Astrocyte (in vitro differentiated cells and primary cell): ENCODE measurements at regions not wholly inside any gene's neighbourhood (a gene's known extent, or its start where the extent isn't known, plus 50 kb on each side); places are given as distances from the start of the nearest gene placed in this dataset.

Experiments
- CTCF ChIP-seq: IDR thresholded peaks from 2 replicates; pipeline ENCODE4 v1.5.1; 2011; ENCODE audit warnings: low read depth, mild to moderate bottlenecking, inconsistent platforms, low read length, moderate library complexity; ENCODE audit not compliant: insufficient read depth
- EZH2 ChIP-seq: IDR thresholded peaks from 2 replicates; pipeline ENCODE4 v1.6.1; 2012; ENCODE audit warnings: mild to moderate bottlenecking, low read length, inconsistent platforms; ENCODE audit not compliant: insufficient read depth

GRCh38 chr2:64319896-64320295 is 134.1 kb upstream of the LGALSL start:
- no peak for TF ChIP-seq CTCF
- no peak for TF ChIP-seq EZH2
